ENCODE measurements at regions not wholly inside any gene's neighbourhood (a gene's known extent, or its start where the extent isn't known, plus 50 kb on each side); places are given as distances from the start of the nearest gene placed in this dataset.
"Not testable (repeated sequence)": the region's sequence is repeated elsewhere in the genome, so short reads cannot be mapped to it uniquely, and the experiment has no call there.

DNA sequence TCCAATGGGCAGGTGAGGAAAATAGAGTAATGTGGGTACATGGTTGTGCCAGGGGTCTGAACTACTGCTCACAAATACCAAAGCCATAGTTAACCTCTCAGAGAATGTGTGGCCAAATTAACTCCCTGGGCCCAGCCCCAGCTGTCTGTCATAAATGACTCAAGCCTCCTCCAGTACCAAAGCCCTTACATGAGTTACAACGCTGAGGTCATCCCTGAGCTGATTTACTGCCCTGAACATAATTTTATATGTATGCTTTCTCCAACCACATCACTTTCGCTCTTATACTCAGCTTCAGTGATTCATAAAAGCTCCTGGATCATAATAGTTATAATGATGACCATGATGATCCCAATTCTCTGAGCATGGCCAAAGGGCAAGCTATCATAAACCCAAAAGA, 283.9 kb downstream of the NKX6-1 start:
- DNase-seq (ENCODE audit: low read depth): no peak
- TF ChIP-seq, protein P1, sequence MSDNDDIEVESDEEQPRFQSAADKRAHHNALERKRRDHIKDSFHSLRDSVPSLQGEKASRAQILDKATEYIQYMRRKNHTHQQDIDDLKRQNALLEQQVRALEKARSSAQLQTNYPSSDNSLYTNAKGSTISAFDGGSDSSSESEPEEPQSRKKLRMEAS (IDR thresholded peaks at IDR 0.05; ENCODE audit: low read depth, low read length): no peak
- no peak for TF ChIP-seq POLR2A (IDR thresholded peaks at IDR 0.05; ENCODE audit: extremely low read depth, insufficient read length)
- TF ChIP-seq MYC (IDR thresholded peaks at IDR 0.05; ENCODE audit: low read depth, low read length): no peak
- TF ChIP-seq, protein P2, sequence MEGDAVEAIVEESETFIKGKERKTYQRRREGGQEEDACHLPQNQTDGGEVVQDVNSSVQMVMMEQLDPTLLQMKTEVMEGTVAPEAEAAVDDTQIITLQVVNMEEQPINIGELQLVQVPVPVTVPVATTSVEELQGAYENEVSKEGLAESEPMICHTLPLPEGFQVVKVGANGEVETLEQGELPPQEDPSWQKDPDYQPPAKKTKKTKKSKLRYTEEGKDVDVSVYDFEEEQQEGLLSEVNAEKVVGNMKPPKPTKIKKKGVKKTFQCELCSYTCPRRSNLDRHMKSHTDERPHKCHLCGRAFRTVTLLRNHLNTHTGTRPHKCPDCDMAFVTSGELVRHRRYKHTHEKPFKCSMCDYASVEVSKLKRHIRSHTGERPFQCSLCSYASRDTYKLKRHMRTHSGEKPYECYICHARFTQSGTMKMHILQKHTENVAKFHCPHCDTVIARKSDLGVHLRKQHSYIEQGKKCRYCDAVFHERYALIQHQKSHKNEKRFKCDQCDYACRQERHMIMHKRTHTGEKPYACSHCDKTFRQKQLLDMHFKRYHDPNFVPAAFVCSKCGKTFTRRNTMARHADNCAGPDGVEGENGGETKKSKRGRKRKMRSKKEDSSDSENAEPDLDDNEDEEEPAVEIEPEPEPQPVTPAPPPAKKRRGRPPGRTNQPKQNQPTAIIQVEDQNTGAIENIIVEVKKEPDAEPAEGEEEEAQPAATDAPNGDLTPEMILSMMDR (IDR thresholded peaks at IDR 0.05; ENCODE audit: low read depth, low read length): no peak
- H3K4me3 ChIP-seq (ENCODE audit: low read depth, low read length): no peak overlapping the region

DNA sequence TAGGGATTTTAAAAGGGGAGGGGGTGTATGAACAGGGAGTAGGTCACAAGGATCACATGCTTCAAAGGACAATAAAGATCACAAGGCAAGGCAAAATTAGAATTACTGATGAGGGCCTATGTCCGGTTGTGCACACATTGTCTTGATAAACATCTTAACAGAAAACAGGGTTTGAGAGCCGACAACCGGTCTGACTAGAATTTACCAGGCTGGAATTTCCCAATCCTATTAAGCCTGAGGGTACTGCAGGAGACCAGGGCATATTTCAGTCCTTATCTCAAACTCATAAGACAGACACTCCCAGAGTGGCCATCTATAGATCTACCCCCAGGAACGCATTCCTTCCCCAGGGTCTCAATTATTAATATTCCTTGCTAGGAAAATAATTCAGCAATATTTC, 292.9 kb downstream of the NKX6-1 start:
- not testable (repeated sequence) for H3K4me3 ChIP-seq (ENCODE audit: low read depth, low read length); DNase-seq (ENCODE audit: low read depth)

DNA sequence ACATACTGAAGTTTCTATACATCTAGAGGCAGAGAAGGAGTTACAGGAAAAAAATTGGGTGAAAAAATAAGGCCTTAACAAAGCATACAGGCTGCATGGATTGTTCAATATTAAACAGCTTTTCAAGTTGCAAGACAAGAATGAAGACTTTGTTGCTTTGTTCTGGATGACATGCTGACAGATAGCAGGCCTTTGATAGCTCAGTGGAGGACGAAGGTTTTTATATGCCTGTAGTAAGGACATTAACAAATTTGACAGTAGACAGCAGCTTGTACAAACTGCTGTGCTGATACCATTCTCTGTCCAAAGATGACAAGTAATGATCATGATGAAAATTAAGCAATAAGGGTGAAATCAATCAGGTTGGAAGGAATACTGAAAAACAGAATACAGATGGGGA, 309.9 kb downstream of the NKX6-1 start:
- H3K4me3 ChIP-seq (ENCODE audit: low read depth, low read length): no peak overlapping the region
- TF ChIP-seq, protein P2 (IDR thresholded peaks at IDR 0.05; ENCODE audit: low read depth, low read length): no peak
- TF ChIP-seq, protein P1 (IDR thresholded peaks at IDR 0.05; ENCODE audit: low read depth, low read length): no peak
- no peak for TF ChIP-seq POLR2A (IDR thresholded peaks at IDR 0.05; ENCODE audit: extremely low read depth, insufficient read length)
- TF ChIP-seq MYC (IDR thresholded peaks at IDR 0.05; ENCODE audit: low read depth, low read length): no peak
- no peak for DNase-seq (ENCODE audit: low read depth)

DNA sequence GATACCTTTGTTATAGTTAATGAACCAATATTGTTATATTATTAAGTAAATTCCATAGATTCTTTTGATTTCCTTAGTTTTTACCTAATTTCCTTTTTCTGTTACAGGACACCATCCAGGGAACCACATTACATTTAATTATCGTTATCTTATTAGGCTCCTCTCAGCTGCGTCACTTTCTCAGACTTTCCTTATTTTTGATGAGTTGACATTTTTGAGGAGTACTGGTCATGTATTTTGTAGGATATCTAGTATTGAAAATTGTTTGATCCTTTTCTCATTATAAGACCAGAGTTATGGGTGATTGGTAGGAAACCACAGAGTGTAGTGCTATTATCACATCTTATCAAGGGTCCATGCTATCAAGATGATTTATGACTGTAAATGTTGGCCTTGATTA, 319.7 kb downstream of the NKX6-1 start:
- no peak for DNase-seq (ENCODE audit: low read depth)
- H3K4me3 ChIP-seq (ENCODE audit: low read depth, low read length): no peak overlapping the region

DNA sequence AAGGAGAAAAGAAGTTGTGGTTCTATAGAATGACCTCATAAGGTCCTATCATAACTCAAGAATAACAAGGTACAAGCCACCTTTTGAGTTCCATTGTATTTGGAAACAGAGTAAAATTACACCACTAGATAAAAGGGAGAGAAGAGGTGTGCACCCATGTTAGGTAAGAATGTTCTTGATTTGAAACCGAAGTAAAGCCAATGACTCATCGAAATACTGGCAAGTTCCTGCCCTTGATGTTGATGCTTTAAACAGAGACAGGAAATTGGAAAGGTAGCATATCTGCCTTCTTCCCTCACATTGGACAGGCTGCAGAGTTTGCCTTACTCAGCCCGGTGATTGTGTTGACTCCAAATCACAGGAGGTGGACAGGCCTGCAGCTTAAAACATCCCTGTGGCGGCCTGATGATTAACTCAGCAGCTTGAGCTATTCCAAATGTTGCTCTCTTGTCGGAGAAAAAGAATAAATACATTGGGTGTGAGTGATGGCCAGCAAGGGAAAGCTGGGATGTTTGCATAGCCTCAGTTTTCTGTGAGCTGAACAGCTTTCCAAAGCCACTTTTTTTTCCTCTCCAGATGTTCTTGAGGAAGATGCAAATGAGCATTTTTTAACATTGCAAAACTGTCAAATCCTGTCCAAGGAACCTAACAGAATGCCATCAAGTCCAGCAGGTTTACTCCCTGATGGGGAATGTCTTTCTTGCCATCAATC, 321.1 kb downstream of the NKX6-1 start:
- DNase-seq (ENCODE audit: low read depth): no peak
- TF ChIP-seq, protein P1 (IDR thresholded peaks at IDR 0.05; ENCODE audit: low read depth, low read length): no peak
- TF ChIP-seq MYC (IDR thresholded peaks at IDR 0.05; ENCODE audit: low read depth, low read length) (no peak), POLR2A (IDR thresholded peaks at IDR 0.05; ENCODE audit: extremely low read depth, insufficient read length) (no peak)
- TF ChIP-seq, protein P2 (IDR thresholded peaks at IDR 0.05; ENCODE audit: low read depth, low read length): no peak
- no peak overlapping the region for H3K4me3 ChIP-seq (ENCODE audit: low read depth, low read length)

More for the DNA sequence above, 319.7 kb downstream of the NKX6-1 start:
- TF ChIP-seq MYC (IDR thresholded peaks at IDR 0.05; ENCODE audit: low read depth, low read length) (no peak), POLR2A (IDR thresholded peaks at IDR 0.05; ENCODE audit: extremely low read depth, insufficient read length) (no peak)
- TF ChIP-seq, protein P2 (IDR thresholded peaks at IDR 0.05; ENCODE audit: low read depth, low read length): no peak
- TF ChIP-seq, protein P1 (IDR thresholded peaks at IDR 0.05; ENCODE audit: low read depth, low read length): no peak

DNA sequence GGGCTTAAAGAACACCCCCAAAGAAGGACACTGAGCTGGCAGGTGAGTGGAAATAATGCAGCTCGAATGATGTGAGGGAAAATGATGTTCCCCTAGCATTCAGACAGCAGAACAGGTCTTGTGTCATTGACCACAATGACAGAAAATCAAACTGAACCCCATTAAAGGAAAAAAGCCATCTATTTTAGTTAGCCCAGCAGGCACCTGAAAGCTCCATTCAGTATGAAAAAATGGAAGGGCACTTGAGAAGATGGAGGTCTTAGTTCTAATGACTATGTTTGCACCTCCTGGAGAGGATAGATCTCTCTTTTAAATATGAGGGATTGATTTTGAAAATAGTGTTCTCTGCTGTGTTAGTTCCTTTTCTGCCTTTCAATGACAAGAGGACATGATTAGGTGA, 323.1 kb downstream of the NKX6-1 start:
- no peak for DNase-seq (ENCODE audit: low read depth)
- TF ChIP-seq POLR2A (IDR thresholded peaks at IDR 0.05; ENCODE audit: extremely low read depth, insufficient read length): no peak
- TF ChIP-seq, protein P2 (IDR thresholded peaks at IDR 0.05; ENCODE audit: low read depth, low read length): no peak
- no peak for TF ChIP-seq MYC (IDR thresholded peaks at IDR 0.05; ENCODE audit: low read depth, low read length)
- TF ChIP-seq, protein P1 (IDR thresholded peaks at IDR 0.05; ENCODE audit: low read depth, low read length): no peak
- H3K4me3 ChIP-seq (ENCODE audit: low read depth, low read length): no peak overlapping the region
